Activated CD8-positive, alpha-beta memory T cell treated with anti-CD3 and anti-CD28 coated beads for 48 hours (primary cell): ENCODE measurements at regions not wholly inside any gene's neighbourhood (a gene's known extent, or its start where the extent isn't known, plus 50 kb on each side); places are given as distances from the start of the nearest gene placed in this dataset.

ENCODE experiments used
- DNase-seq, 3 experiments: peaks; one replicate each; pipeline ENCODE4 v3.0.0-alpha.2; 2020; ENCODE audit warnings: low read depth in 2 of 3, low spot score in 2 of 3

GRCh38 chr2:36060133-36060532 is 295.4 kb upstream of the CRIM1 start:
- no peak for DNase-seq

- no peak for DNase-seq
Measured at GRCh38 chr2:36059691-36060090, 295.9 kb upstream of the CRIM1 start.

DNA sequence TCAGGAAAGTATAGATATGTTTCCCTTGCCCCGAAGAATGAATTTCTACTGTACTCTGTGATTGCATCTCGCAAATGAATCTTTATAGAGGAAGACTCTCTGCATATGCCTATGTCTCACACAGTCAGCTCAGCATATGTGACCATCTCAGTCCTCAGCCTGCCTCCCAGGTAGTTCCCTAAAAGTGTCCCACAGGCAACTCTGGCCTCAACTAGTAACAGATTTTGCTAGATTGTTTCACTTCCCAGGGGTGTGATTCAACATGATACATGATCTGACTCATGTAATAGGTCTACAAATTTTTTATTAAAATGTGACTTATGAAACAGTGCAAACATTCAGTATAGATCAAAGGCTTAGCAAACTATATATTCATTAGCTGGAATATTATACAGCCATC is 296.6 kb upstream of the CRIM1 start:
- DNase-seq = no peak

DNA sequence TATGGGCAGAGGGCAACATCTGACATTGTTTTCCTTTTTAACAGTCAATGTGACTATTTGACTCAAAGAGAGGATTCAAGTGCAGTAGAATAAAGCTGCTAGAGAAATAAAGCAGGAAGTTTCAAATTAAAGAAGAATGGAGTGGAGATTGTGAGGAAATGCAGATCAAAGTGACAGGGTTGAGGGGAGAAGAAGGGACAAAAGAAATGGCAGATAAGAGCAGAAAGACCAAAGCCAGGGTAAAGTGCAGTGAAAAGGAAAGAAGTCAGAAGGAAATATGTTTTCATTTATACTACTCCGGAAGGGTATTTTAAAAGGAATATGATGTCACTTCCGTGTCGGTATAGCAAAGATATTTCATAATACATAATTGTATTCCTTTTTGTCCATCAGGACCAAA is 297.5 kb upstream of the CRIM1 start:
- DNase-seq = no peak

GRCh38 chr2:36052819-36053218 is 302.8 kb upstream of the CRIM1 start:
- no peak for DNase-seq

DNA sequence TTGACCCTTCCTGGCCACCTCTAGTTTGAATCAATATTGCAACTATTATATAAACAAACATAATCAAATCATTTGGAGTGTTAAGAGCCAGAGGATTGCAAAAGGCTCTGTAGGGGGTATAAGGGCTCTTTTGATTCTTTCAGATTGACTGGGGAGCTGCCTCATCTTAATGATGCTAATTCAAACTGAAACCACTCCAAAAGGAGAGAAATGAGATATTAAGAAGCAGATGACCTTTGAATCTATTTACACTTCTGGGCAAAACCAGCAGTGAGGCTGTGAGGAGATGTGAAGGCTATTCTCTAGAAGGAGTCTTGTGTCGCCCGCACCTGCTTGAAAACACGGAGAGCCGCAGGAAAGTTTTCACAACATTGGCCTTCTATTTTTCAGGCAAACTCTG is 311.2 kb upstream of the CRIM1 start:
- no peak for DNase-seq

GRCh38 chr2:36035137-36035536 is 320.4 kb upstream of the CRIM1 start:
- DNase-seq = no peak

DNA sequence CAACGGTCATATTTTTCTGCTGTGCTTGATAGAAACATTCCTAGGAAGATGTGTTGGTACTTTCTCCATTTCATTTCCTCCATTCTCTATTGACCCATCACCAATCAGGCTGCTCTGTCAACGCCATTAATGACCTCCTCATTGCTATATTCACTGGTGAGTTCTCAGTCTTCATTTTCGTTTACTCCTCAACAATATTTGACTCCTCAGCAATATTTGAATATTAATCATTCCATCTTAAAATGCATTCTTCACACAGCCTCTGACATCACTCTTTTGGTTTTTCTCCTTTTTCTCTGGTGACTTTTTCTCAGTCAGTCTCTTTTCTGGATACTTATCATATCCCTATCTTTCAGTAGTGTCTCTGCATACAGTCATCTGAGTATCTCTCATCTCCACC is 323.5 kb upstream of the CRIM1 start:
- no peak for DNase-seq

DNA sequence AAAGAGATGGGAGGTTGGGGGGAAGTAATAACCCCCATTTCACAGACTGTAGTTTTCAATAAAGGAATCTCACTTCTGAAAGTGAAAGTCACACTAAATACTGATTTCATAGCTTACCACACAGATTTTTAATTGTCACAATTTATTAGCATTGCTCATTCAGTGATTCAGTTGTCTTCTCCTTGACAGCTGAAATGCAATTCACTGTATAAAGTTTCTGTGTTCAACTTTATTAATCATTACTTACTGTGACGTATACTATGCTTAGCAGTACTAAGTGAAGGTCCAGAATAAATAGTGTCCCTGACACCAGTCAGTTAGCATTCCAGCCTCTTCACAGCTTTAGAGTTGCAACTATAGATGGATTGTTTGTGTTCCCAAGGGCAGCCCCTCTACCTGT is 324.1 kb upstream of the CRIM1 start:
- DNase-seq = no peak

GRCh38 chr2:36027616-36028015 is 328.0 kb upstream of the CRIM1 start:
- no peak for DNase-seq

DNA sequence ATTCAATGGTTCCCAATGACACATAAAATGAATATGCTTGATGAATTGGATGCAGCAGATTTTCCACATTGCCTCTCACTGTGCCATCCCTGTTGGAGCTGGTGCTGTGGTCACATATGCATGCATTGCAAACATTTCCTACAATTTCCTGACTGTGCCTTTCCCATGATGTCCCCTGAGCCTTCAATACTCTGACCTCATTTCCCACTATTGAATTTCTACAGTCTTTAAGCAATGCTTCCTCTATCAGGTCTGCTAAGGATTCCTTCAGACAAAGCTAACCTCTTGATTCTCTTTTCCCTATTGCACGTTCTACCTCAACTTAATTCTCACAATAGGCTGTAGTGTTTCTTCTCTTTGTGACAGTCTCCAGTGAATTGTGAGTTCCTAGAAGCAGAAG is 342.5 kb upstream of the CRIM1 start:
- no peak for DNase-seq

DNA sequence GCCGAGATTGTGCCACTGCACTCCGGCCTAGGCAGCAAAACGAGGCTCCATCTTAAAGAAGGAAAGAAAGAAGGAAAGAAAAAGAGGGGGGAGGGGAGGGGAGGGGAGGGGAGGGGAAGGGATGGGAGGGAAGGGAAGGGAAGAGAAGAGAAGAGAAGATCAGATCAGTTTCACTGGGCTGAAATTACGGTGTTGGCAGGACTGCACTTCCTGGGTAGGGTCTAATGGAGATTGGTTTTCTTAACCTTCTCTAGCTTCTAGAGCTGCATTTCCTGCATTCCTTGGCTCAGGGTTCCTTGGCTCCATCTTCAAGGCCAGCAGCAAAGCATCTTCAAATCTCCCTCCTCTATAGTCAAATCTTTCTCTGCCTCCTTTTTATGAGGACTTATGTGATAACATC is 349.1 kb upstream of the CRIM1 start:
- DNase-seq = no peak

- DNase-seq = no peak
Measured at GRCh38 chr2:36002941-36003340, 352.6 kb upstream of the CRIM1 start.

DNA sequence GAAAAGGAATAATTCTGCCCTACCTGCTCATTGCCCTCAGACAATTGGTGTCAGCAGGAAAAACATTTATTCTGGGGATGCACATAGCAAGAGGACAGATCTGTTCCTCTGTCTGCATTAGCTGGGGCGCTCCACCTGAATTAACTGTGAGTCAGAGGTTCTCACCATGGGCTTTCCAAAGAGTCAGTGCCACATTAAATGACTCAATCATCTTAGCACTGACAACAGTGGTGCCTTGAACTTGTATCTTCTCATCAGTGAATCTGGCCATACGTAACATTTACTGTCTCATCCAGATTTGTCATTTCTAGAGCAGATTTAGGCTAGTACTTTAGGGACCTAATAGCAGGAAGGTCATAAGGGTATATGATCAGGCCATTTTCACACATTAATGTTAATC is 358.1 kb upstream of the CRIM1 start:
- no peak for DNase-seq

DNA sequence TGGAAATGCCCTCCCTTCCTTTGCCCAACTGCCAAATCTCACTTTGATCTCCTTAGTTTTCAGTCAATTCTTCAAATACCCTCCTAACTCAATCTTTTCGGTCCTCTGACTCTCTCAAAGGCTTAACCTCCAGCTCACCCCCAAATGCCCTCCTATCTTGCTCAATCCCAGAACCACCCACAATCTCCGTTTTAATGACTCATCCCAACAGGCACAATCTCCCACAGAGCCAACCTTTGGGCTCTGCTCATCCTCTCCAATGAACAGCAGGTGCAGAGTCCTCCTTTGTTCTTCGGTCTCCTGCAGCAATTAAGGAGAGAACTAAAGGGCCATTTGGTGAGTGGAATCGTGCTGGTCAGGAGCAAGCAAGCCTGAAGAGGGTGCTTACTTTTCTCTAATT is 366.1 kb upstream of the CRIM1 start:
- DNase-seq = no peak

DNA sequence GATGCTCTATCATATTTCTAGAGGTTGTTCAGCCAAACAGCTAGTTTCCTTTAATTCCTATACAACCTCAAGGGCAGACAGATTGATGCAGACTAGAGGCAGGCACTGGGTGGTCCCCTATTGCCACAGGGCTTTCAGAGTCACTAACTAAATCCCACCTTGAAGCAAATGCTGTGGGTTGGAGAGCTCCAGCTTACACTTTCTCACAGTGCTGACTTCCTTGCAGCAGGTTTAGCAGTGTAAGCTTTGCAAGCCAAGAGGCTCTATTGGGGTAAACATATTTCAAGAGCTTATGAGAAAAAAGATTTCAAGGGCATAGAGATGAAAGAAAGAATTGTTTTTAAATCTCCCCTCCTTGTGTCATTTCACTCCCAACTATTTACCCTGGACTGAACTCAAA is 366.5 kb upstream of the CRIM1 start:
- DNase-seq = no peak

- no peak for DNase-seq
Measured at GRCh38 chr2:35986871-35987270, 368.7 kb upstream of the CRIM1 start.

DNA sequence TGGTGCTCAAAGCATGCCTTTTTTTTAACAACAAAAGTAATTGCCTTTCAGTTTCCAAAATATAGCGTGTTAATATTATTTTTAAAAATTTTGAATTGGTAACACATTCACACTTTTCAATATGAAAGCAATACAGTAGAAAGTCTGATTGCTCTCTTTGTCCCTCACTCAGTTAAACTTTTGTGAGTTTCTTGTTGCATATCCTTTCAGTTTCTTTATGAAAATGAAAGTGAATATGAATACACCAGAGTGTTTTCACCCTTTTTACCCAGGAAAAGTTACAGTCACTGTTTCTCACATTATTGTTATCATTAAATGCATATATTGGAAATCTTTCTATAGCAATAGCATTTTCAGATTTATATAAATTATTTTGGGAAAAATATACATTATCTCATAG is 377.4 kb upstream of the CRIM1 start:
- DNase-seq = no peak

DNA sequence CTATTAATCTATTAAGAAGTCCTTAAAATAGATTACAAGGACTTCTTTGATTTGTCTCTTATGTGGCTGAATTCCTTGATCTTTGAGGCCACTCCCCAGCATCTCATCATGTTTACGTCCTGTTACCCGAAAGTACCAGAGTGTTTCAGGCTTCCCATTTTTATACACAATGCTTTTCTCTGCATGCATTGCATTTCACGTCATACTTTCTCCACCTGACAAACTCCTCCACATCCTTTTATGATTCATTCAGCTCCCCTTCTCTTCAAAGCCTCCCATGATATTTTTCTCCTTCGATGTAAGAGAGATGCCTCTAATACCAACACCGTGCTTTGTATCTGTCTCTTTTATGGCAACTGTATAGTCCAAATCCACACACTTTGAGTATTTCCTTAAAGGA is 379.0 kb upstream of the CRIM1 start:
- DNase-seq = no peak

DNA sequence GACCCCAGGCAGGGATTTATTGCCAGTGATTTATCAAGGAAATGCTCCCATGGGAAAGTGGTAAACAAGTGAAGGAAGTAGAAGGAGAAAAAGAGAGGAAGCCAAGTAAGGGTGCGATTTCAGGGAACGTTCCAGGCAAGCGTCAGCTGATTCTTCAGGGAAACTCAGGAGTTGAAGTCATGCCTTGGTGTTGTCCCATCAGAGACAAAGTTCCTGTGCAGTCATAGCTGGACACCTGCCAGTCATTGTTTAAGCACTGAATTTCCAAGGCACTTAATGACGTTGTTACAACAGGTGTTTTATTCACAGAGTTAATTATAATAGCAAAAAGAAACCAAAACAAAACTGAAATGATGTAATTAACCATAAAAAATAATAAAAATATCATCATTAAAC is 381.8 kb upstream of the CRIM1 start:
- no peak for DNase-seq

DNA sequence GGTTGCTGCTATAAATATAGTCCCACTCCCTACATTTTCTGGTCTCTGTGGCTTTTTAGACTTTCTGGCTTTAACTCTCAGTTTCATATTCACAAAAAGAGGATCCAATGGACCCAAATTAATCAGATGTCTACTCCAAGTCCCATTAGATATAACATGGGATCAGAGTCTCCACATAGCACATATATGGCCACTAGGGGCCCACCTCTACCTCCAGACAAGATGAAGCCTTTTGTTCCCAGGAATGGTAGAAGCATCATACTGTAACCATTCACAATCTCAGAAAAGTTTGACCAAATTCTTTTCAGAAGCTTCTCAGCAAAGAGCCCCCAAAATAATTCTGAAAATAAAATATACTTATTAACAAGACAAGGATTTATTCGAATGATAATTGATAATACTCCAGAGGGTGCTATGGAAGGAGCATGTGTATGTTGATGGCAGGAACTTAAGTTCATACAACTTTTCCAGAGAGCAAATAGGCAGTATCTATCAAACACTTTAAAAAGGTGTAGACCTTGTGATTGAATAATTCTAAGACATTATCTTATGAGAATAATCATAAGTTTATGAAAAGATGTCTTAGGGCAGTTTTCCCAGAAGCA is 382.3 kb upstream of the CRIM1 start:
- no peak for DNase-seq

- no peak for DNase-seq
Measured at GRCh38 chr2:35963824-35964223, 391.8 kb upstream of the CRIM1 start.

DNA sequence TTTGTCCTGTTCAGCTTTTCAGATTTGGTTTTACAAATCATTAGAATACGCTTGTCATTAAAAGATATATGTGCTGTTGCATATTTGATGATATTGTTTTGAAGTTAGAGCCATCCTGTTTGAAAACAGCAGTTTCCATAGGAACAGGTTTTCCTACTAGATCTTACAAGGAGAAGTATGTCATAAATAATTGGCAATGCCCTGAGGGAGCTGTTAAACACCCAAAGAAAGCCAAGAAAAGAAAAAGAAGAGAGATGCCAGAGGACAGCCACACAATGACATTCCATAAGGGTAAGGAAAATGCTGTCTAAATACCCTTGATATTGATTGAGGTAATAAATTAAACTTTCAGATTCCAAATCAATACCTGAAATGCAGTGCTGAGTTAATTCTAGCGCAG is 392.2 kb upstream of the CRIM1 start:
- no peak for DNase-seq

DNA sequence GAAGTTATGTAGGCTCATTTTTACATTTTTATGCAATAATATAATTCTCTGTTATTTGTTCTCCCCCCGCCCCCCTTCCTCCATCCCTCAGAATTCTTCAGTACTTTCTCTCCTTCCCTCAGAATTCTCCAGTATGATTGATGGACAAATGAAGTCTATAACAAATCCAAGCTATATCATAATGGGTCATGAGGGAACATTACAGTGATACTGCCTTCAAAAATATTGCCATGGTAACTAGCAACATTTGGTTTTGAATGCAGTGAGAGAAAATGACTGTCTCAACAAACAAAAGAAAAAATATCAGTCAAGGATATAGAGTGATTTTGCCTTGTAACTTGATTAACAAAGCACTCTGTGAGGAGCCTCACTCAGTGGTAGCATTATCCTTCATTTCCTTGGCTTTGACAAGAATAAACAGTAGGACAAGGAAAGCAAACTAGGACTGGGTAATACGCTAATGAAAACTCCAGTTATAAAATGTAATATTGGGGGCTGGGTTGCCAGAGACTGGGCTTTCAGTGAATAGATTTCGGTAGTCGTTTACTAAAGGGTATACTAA is 392.9 kb upstream of the CRIM1 start:
- no peak for DNase-seq
